Mammary epithelial cell (primary cell): ENCODE measurements at regions not wholly inside any gene's neighbourhood (a gene's known extent, or its start where the extent isn't known, plus 50 kb on each side); places are given as distances from the start of the nearest gene placed in this dataset.

Experiments
- EZH2 ChIP-seq: IDR thresholded peaks from 2 replicates; pipeline ENCODE4 v1.6.1; 2012; ENCODE audit warnings: low read length, inconsistent platforms, borderline replicate concordance
- TF ChIP-seq, protein P1 (sequence below), 2 donors: IDR thresholded peaks in 1 of 2; conservative IDR thresholded peaks in 1 of 2; 2 replicates each; pipeline ENCODE4 v1.5.1; 2011 to 2012; ENCODE audit warnings: inconsistent platforms in 2 of 2, low read length in 2 of 2, mild to moderate bottlenecking in 2 of 2, control low read depth in 1 of 2, low read depth in 1 of 2; ENCODE audit not compliant: insufficient read depth in 1 of 2; ENCODE audit errors: extremely low read depth in 1 of 2

DNA sequence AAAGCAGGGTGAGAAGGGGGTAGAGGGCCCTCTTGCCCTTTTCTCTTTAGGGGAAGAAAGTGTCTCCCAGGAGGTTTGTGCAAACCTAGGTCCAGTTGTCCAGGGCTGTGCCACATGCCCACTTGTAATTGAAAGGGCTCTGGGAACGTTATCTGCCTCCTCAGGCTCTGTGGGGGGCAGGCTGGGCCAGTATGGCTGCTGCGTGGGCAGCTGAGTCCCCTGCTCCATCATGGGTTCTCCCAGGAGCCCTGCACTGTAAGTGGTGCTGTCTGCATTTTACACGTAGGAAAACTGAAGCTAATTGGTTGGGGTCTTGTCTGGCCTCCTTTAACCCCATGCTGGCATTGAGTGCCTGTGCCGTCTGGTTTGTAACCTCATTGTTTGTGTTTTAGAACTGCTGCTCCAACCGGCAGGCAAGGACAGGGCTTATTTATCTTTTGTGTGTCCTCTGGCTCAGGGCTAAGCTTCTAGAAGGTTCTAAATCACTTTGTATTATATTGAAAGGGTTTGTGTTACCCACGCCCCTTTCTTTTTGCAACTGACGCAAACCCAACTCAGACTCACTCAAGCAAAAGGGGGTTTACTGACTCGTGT, 117.7 kb upstream of the CIBAR2 start:
- no peak for TF ChIP-seq EZH2
- TF ChIP-seq, protein P1, sequence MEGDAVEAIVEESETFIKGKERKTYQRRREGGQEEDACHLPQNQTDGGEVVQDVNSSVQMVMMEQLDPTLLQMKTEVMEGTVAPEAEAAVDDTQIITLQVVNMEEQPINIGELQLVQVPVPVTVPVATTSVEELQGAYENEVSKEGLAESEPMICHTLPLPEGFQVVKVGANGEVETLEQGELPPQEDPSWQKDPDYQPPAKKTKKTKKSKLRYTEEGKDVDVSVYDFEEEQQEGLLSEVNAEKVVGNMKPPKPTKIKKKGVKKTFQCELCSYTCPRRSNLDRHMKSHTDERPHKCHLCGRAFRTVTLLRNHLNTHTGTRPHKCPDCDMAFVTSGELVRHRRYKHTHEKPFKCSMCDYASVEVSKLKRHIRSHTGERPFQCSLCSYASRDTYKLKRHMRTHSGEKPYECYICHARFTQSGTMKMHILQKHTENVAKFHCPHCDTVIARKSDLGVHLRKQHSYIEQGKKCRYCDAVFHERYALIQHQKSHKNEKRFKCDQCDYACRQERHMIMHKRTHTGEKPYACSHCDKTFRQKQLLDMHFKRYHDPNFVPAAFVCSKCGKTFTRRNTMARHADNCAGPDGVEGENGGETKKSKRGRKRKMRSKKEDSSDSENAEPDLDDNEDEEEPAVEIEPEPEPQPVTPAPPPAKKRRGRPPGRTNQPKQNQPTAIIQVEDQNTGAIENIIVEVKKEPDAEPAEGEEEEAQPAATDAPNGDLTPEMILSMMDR (conservative IDR thresholded peaks at IDR 0.05 in 1 of 2, IDR thresholded peaks at IDR 0.05 in 1 of 2; ENCODE audit: extremely low read depth in 1 of 2, insufficient read depth in 1 of 2, low read depth in 1 of 2, low read length in 2 of 2), result no peak
